ENCODE measurements at regions not wholly inside any gene's neighbourhood (a gene's known extent, or its start where the extent isn't known, plus 50 kb on each side); places are given as distances from the start of the nearest gene placed in this dataset.

GRCh38 chr5:66306105-66306843, 162.2 kb downstream of the SREK1 start:
- DNase-seq, result peak; percentile 62

DNA sequence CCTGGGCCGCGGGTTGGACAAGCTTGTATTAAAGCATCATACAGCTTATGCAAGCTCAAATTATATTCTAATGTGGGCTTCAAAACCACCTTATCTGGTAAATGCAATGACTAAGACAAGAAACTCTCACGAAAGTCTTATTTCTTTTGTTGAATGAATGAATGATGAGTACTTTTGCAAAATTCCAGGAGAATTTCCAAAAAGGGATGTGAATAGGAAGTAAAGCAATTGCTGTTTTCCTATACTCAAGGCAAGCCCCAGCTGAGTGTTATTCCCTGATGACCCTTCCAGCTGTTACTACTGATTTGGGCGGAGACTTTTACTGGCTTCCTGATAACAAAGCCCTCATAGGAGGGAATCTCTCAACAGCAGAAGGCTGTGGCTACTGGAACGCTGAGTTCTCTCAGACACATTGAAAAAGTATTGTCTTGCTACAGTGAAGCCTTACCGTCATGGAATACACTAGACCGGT, 162.8 kb downstream of the SREK1 start:
- no peak for DNase-seq

- peak; percentile 75 for DNase-seq
Measured at GRCh38 chr5:66307647-66308241, 163.6 kb downstream of the SREK1 start.

DNA sequence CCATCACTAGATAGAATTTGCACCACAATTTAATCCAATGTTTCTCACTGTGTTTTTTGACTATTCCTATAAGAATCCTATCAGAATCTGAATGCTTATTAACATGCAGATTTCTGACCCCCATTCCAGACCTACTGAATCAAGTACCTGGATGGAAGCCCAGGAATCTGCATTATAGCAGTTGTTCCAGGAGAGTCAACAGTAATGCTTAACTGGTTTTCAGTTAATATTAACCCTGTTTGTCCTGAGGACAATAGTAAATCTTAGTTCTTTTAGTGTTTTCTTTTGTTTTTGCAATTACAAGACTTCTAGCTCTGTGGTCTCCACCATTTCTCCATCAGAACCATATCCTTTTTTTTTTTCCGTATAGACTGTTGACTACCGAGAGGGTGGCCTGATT, 168.2 kb downstream of the SREK1 start:
- DNase-seq, result no peak

DNA sequence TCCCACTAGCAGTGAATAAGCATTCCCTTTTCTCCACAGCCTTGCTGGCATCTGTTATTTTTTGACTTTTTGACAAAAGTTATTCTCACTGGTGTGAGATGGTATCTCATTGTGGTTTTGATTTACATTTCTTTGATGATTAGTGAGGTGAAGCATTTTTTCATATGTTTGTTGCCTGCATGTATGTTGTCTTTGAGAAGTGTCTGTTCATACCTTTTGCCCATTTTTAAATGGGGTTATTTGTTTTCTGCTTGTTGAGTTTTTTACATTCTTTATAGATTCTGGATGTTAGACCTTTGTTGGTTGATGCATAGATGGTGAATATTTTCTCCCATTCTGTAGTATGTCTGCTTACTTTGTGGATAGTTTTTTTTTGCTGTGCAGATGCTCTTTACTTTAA, 171.7 kb downstream of the SREK1 start:
- DNase-seq, result no peak

DNA sequence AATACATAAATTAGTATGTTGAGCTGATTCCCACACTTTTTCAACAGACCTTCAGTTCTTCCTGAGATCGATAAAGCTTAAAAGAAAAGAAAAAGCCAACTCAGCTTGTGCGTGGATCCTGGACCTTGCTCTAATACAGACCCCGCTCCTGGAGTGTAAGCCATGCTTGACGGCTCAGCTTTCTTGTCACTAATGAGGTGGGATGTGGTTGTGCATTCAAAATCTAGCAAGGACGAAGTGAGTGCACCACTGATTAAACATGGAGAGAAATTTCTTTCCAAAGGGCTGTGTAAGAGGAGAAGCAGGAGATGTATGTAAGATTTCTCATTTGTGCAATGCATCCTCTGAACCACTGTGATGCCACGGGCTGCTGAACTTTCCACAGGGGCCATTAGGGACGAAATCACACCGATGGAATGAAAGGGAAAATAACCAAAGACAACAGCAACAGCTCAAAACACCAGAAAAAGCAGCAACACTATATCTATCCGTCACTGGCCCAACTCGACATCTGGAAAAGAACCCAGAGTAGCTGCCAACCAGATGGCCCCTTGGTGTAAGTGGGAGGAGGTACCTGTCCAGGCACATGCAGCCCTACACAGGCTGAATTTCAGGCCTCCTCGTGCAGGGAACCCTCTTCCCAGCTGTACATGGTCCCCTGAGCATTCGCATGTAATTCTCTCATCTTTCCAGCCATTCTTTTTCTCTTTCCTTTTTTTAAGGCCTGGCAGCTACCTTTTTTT, 178.9 kb downstream of the SREK1 start:
- DNase-seq, result no peak

DNA sequence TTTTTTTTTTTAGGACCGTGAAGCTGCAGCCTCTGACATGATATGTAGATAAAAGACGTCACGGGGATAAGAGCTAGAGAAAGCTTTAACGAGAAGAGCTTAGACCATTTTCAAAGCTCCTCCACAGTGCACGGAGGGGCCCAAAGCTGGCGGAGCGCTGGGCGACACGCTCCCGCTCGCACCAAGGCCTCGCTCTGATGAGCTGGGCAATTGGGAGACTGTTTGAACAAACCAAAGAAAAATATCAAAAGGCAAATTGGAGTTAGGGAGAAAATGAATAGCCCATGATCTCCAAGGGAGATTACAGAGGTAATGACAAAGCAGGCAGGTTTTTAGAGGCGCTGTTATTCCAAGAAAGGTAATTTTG, 179.4 kb downstream of the SREK1 start:
- DNase-seq, result no peak

DNA sequence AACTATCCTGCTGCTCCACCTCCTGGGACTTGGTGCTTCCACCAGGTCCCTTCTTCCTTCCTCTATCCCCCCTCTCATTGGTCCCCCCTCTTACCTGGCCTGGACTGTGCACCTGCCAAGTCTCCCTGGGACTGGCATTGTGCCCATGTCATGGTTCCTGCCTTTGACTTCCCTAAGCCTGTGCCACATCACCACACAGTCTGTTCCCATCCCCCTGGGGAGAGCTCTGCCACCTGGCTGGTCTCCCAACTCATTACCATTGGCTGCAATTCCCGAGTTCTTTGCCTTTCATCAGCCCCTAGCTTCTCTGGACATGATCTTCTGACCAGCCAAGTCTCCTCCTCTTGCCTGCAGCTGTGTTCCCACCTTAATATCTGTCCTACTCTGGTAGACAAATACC, 180.3 kb downstream of the SREK1 start:
- DNase-seq, result no peak

- no peak for DNase-seq
Measured at GRCh38 chr5:66326276-66326675, 182.2 kb downstream of the SREK1 start.

DNA sequence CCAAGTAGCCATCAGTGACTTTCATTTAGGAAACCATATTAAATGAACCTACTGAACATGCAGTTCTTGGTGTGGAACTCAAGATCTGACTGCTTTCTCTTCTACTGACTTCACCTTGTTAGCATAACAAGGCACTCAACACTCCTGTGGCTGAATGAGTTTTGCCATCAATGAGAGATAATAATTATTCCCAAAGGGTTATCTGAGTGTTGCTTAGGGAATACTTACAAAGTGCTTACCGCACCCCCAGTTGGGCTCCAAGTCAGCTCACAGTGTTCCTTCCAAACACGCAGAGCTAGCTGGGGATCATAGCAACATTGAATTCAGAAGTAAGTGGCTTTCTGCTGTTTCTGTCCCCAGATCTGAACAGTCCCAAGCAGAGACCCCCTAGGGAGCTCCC, 182.9 kb downstream of the SREK1 start:
- DNase-seq, result no peak

GRCh38 chr5:66329078-66329477, 185.0 kb downstream of the SREK1 start:
- no peak for DNase-seq

DNA sequence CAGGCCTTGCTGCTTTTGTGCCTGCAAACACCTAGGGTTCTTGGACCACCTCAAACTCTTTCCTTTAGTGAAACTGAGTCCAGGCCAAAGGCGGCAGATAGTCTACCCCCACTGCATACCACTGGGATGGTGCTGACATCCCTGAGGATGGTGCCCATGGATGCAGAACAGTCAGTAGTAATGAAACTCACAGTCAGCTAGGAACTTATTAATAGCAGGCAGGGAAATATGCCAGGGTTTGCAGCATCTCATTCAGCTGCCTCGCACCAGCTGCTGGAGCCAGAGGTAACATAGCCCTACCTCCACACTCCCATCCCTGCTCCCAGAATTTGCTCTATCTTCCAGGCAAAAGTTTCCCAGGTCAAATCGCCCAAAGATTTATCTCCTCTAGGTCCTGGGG, 189.1 kb downstream of the SREK1 start:
- no peak for DNase-seq

DNA sequence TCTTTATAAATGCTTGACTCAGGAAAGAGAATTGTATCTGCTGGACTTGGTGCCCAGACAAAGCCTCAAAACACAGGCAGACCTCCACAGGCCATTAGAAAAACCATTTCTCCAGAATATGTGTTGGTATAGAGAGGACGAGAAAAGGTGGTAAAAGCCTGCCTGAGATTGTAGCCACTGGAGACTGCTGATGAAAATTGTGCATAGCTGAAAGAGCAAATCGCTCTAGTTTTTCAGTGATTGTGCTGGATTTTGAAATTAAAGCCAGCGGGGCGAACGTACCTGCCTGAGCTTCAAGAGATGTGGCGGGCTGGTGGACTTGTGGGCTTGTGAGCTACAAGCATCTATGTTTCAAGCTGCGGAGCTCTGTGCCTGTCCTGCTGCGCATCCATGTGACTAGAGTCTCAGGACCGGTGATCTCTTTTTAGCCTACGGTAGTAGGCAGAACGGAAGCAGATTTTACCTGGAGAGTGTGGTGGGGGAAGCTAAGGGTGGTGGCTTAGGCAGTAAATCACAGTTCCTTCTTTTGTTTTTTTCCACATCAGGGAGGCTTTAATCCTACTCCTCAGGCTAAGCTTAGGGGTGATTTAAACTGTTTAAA, 193.6 kb downstream of the SREK1 start:
- DNase-seq, result no peak

GRCh38 chr5:66338828-66339227, 194.7 kb downstream of the SREK1 start:
- no peak for DNase-seq

GRCh38 chr5:66339896-66340295, 195.8 kb downstream of the SREK1 start:
- no peak for DNase-seq

DNA sequence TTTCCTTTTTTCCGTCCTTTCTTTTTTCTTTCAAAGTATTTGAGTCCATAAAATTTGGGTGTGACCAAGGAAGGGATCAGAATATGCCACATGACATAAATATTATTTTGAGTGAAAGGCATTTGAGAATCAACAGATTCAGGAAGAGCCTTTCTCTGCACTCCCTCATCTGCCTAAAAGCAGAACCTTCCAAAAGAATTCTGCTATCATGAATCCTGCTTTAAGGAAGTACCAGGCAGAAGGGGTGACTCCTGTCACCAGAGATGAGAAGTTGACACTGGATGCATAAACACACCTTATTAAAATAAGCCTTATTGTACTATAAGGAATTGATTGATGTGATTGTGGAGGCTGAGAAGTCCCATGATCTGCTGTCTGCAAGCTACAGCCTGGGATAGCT, 196.7 kb downstream of the SREK1 start:
- no peak for DNase-seq

DNA sequence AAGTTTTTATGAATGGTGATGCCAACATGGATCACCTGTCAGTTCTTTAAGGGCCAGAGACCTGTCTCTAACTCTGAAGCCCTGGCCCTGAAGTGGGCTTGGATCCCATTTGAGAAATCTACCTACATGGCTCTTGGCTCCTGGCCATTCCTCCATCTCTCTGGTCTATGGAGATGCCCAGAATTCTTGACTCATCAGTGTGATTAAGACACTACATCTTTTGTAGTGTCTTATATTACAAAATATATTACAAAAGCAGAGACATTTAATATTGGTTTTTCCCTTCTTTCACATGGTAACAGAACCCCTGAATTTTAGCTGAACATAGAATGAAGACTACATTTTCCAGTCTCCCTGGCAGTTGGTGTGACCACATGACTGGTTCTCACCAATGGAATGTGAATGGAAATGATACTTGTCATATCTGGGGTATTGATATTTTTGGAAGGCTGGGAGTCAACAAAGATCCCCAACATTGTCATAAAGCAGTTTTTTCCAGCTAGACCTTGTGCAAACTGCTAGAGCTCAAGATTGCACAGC, 198.3 kb downstream of the SREK1 start:
- no peak for DNase-seq

DNA sequence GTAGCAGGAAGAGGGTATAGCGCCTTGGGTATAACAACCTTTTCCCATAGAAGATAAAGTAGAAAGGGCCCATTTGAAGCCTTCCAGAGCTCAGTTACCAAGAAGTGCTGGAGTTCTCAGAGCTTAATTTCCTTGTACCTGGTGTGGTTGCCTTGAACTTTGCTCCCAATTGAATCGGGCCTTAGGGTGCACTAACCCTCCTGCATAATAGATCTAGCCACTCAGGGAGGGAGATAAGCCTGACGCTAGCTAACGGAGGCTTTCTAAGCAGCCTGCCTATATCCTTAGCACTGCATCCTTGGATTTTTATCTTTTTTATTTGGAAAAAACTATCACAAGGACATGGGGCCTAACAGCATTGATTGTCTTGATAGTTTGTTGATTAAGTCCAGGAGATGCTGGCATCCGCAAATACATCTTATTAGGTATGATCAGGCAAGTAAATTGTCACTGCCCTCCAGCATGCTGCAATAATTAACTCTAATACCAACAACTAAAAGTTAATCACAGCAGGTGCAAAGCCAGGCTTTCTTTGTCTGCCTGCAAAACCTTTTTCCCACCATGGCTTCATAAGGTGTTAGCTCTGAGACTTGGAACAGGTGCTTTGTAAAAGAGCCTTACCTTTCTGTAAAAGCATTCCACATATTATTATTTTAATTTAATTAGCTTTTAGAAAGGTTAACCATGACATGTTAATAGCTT, 199.4 kb downstream of the SREK1 start:
- no peak for DNase-seq

DNA sequence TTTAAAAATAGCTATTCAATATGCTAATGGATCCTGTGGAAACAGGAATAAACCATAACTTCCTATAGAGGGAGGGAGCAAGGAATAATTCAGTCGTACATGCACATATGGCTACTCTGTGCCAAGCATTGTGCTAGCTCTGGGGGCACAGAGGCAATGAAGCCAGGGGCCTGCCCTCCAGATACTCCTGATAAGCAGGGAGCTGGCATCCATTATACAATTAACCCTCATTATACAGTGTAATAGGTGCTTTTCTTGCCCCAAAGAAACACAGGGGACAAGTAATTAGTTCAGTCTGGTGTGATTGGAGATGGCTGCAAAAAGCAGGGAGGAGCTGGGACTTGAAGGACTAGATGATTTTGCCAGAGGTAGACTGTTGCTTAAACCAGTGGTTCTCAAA, 200.4 kb downstream of the SREK1 start:
- no peak for DNase-seq

DNA sequence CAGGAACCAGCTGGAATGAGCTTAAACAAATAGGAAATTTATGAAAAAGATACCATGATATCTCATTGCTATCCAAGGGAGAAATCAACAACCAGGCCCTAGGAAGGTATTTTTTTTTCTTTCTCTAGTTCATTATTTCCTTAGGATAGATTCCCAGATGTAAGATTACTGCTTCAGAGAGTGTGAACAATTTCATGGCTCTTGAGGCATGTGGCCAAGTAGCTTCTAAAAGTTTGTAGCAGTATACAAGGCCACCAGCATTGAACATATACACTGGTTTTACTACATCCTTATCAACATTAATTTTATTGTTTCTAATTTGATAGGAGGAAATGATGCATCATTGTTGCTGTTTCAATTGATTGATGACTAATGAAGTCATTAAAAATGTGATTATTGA, 201.2 kb downstream of the SREK1 start:
- DNase-seq, result no peak

GRCh38 chr5:66346869-66347268, 202.8 kb downstream of the SREK1 start:
- DNase-seq, result no peak
